NCI-H526 treated with DMSO at 0.1 percent for 48 hours (cell line): ENCODE measurements at regions not wholly inside any gene's neighbourhood (a gene's known extent, or its start where the extent isn't known, plus 50 kb on each side); places are given as distances from the start of the nearest gene placed in this dataset.

Source experiments
- DNase-seq: peaks from one replicate; lab custom pipeline; 2025; lab: John Stamatoyannopoulos, UW

GRCh38 chr11:12315024-12315423, 62.3 kb upstream of the PARVA start:
- DNase-seq = no peak

GRCh38 chr11:12316432-12316831, 60.9 kb upstream of the PARVA start:
- DNase-seq = no peak

DNA sequence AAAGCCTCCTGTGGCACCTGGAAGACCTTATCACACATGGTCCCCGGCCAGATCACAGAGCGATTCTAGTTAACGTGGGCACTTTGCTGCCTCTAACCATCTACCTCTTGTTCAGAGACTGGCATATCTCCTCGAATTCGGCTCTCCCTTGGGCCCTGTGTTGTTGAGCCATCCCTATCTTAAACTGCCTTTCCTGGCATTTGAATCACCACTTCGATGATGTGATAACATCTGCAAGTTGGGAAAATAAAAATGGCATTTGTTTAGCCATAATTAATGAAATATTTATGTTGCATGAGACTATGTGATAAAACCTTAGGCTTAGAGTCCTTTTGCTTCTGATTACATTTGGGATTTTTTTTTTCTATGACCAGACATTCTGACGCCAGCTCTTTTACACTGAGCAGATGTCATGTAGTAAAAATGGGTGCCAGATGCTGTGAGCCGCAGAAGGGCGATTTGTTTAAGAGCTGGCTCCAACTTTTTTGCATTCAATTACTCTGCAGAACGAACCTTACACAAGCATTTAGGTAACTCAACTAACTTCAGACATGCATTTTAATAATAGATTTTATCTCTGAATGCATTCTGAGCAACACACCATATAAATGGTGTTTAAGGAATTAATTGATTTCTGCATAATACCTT, 58.5 kb upstream of the PARVA start:
- peak; percentile 99 for DNase-seq

DNA sequence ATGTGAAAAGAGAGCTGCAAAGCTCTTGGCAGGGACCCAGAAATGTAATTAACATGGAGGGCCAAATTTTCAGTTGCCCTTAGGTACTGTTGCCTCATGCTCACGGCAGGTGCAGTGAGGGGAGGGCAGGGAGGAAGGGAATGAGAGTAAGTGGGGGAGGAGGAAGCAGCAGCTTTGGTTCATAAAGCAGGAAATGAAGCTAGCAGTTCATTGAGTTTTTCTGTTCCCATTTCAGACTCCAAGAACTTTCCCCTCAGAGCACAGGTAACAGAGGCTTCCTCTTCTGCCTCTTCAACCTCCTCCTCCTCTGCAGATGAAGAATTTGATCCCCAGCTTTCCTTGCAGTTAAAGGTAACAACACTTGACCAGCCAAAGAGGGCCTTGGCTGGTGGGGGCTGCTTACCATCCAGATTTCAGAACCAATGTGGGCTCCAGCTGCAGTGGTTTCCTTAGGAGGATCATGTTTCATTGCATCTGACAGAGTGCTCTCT, 57.9 kb upstream of the PARVA start:
- DNase-seq = peak; percentile 98

DNA sequence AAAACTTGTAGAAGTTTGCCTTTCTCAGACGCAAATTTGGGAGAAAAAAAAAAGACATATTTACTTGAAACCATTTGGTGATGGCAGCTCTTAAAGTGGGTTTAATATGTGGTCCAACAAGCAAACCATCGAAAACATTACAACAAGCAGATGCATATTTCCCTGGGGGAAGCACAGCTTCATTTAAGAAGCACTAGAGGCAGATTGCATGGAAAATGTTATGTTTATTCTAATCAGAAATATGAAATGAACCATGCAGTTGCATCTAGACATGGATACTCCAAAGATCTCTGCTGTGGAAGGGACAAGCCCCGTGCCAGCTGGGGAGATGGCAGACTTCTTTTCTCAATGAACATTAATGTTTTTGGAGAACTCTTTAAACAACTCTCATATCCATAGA, 57.4 kb upstream of the PARVA start:
- DNase-seq = peak; percentile 76

GRCh38 chr11:12321217-12321937, 56.0 kb upstream of the PARVA start:
- no peak for DNase-seq

- DNase-seq = no peak
Measured at GRCh38 chr11:12324585-12324984, 52.8 kb upstream of the PARVA start.
